ENCODE measurements at regions not wholly inside any gene's neighbourhood (a gene's known extent, or its start where the extent isn't known, plus 50 kb on each side); places are given as distances from the start of the nearest gene placed in this dataset.

DNA sequence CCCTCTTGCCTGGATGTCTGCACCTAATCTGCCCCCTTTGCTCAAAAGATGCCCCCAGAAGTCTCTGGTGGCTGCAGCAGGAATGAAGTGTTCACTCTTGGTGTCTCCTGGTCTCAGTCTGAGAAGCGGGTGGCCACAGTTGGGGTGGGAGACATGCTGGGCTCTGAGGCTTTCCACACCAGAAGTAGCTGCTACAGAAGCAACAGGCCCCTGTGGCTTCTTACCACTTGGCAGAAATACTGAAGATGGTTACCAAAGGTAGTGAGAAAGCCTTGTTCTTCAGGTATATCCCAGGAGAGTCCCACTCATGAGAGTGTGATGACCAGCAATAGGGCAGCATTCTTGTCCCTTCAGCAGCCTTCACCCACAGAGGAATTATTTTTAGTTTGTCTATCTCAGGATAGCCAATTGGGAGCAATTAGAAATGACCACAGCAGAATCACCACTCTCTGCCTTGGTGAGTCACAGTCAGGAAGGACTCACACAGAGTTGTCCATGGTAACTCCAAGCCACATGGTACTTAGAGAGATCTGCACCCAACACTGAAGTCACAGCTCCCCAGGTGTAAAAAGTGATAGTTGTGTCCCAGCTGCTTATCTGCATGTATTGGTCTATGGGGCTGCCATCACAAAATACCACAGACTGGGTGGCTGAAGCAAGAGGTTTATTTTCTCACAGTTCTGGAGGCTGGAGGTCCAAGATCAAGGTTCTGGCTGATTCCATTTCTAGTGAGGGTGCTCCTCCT lies 169.8 kb upstream of the ID2 start:
- Histone ChIP-seq H3K4me1 (no peaks in the 10 kb centered on the region), H3K36me3 (replicated peaks) (no peaks in the 10 kb centered on the region), H3K4me3 (no peak overlapping the region), H3K27me3 (ENCODE audit: low read depth) (no peaks in the 10 kb centered on the region), H3K9me3 (no peaks in the 10 kb centered on the region)
- DNase-seq (ENCODE audit: low spot score in 2 of 2): no peak
- in situ Hi-C loops (cut with MboI; ENCODE audit: low sequenced_read_pairs): no loop called here

DNA sequence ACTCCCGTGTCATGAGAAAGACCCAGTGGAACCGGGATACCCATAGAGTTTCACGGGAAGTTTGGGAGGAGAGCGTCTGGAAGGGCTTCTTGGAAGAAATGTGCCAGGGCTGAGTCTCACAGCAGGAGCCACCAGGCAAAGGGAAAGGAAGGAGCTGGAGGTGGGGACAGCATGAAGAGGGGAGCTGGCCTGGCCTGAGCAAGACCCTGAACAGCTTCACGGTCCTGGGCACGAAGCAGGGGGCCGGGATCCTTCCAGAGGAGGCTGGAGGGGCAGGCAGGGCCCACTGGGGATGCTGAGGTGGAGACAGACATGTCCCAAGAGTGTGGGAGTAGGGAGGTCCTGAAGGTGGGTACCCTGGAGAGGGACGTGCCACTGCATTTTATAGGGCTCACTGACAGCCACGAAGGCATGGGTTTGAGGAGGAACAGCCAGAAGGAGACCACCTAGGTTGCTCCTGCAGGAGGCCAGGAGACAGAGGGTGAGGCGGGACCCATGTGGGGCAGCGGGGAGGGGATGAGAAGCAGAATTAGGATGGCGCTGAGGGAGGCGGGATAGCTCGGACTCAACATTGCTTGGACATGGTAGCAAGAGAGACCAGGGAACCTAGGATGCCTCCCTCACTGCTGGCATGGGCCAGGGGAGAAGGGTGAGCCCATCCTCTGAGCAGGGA lies 168.1 kb upstream of the ID2 start:
- Histone ChIP-seq H3K36me3 (replicated peaks) (no peaks in the 10 kb centered on the region), H3K4me3 (no peak overlapping the region), H3K27me3 (ENCODE audit: low read depth) (no peaks in the 10 kb centered on the region), H3K9me3 (no peaks in the 10 kb centered on the region), H3K4me1 (no peaks in the 10 kb centered on the region)
- in situ Hi-C loops (cut with MboI; ENCODE audit: low sequenced_read_pairs): no loop called here
- DNase-seq (ENCODE audit: low spot score in 2 of 2): no peak

DNA sequence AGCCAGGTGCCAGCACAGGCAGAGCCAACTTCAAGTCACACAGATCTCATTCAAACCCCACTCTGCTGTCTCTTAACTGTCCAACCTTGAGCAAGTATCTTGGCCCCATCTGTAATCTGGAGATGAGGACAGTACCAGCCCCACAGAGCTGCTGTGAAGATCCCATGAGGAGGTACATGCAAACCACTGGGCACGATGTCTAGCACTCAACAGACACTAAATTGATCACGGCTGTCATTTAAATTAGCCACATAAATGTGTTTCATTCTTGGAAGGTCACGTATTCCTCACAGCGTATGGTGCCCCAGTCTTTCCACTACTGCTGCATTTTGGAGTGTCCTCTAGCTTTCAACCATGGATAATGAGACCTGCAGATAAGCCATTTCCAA lies 167.6 kb upstream of the ID2 start:
- H3K27me3 ChIP-seq (ENCODE audit: low read depth): no peaks in the 10 kb centered on the region
- no peaks in the 10 kb centered on the region for H3K4me1 ChIP-seq
- in situ Hi-C loops (cut with MboI; ENCODE audit: low sequenced_read_pairs): no loop called here
- H3K9me3 ChIP-seq: no peaks in the 10 kb centered on the region
- H3K36me3 ChIP-seq (replicated peaks): no peaks in the 10 kb centered on the region
- no peak overlapping the region for H3K4me3 ChIP-seq
- no peak for DNase-seq (ENCODE audit: low spot score in 2 of 2)

DNA sequence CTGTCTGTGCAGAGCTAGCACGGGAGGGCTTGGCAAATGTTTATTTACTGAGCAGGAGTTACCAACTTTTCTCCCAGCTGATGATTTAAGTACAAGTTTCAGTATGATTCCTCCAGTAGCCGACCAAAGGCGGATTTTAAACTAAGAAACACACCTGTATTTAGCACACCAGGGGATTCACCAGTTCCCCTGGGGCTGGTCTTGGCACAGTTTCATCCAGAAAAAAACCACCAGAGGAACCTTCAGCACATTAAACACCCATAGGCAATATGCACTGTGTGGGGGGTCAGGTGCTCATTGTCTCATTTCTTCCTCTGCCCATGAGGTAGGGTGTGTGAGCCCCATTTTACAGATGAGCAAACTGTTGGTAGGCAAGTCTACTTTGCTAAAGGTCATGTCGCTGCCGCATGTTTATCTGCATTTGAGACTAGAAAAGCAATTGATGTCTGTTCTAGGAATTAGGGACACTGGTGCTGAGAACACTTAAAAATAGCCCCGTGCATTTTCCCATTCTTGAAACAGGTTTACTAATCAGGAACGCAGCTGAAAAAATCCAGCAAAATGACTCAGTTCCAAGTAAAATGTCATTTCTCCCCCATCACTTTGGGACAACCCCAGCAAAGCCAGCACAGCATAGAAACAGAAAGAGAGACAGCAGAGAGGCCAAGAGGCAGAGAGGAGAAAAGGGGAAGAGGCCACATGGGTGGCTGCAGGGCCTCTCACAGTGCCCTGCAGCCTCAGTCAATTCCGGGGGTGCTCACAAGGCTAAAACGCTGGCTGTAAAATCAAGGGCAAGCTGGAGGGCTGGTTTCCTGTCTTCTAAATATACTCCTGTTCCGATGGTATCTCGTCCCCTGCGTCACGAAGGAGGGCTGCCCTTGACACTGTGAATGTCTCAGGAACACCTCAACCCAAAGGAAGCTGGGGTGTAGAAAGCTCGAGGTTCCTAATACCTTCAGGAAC lies 166.8 kb upstream of the ID2 start:
- Histone ChIP-seq H3K9me3 (no peaks in the 10 kb centered on the region), H3K4me1 (no peaks in the 10 kb centered on the region), H3K27me3 (ENCODE audit: low read depth) (no peaks in the 10 kb centered on the region), H3K36me3 (replicated peaks) (no peaks in the 10 kb centered on the region), H3K4me3 (no peak overlapping the region)
- in situ Hi-C loops (cut with MboI; ENCODE audit: low sequenced_read_pairs): no loop called here
- DNase-seq (ENCODE audit: low spot score in 2 of 2): no peak

DNA sequence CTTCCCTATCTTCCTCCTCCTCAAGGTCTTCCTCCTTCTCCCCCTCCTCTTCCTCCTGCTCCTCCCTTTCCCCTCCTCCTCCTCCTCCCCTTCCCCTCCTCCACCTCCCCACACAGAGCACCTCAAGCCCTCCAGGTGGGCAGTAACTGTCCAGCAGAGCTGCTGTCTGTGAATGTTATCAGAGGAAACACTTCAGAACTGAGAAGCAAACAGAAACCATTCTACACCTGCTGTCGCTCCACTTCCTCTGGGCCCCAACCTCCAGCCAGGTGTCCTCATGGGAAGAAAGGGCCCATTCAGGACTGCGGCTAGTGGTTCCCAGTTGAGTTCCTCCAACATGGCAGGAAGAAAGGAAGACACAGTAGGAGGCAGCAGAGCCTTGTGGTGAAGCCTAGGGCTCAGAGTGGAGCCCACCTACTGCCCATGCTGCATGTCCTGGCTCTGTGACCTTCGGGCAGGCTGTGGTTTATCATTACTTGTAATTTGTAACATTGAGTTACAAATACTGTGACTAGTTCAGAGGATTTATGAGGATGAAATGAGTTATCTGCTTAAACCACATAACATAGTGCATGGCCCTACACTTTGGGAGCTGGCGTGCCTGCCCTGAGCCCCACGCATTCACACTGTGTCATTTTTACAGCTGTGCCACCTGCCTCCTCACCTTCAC lies 165.9 kb upstream of the ID2 start:
- H3K36me3 ChIP-seq (replicated peaks): no peaks in the 10 kb centered on the region
- H3K9me3 ChIP-seq: no peaks in the 10 kb centered on the region
- no peaks in the 10 kb centered on the region for H3K27me3 ChIP-seq (ENCODE audit: low read depth)
- H3K4me1 ChIP-seq: no peaks in the 10 kb centered on the region
- H3K4me3 ChIP-seq: no peak overlapping the region
- no peak for DNase-seq (ENCODE audit: low spot score in 2 of 2)
- in situ Hi-C loops (cut with MboI; ENCODE audit: low sequenced_read_pairs): no loop called here

DNA sequence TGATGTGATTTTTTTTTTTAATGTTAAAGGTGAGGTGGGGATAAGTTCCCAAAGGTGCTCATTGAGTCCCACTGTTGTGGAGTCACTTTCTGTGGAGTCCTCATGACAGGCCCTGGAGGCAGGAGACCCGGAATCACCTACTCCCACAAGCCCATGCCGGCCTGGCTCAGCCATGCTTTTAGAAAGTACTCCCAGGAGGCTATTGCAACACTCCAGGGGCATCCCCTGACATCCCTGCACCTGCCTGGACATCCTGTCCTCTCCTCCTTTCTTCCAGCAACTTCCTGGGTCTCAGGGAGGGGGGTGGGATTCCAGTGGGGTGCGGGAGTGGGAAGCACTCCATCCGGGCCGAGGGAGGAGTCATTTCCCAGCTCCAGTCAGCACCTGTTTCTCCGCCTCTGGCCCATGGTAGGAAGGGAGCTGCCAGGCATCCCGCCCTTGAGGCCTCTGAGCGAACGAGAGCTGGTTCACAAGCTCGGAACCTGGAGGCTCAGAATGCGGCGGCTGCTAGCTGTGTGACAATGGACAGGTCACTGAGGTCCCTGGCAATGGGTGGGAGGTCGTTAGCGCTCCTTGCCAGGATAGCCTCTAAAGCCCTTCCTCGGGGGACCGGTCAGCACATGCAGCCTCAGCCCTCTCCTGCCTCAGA lies 163.9 kb upstream of the ID2 start:
- in situ Hi-C loops (cut with MboI; ENCODE audit: low sequenced_read_pairs): no loop called here
- Histone ChIP-seq H3K9me3 (no peaks in the 10 kb centered on the region), H3K4me1 (no peaks in the 10 kb centered on the region), H3K27me3 (ENCODE audit: low read depth) (no peaks in the 10 kb centered on the region), H3K36me3 (replicated peaks) (no peaks in the 10 kb centered on the region), H3K4me3 (no peak overlapping the region)
- DNase-seq (ENCODE audit: low spot score in 2 of 2): no peak

DNA sequence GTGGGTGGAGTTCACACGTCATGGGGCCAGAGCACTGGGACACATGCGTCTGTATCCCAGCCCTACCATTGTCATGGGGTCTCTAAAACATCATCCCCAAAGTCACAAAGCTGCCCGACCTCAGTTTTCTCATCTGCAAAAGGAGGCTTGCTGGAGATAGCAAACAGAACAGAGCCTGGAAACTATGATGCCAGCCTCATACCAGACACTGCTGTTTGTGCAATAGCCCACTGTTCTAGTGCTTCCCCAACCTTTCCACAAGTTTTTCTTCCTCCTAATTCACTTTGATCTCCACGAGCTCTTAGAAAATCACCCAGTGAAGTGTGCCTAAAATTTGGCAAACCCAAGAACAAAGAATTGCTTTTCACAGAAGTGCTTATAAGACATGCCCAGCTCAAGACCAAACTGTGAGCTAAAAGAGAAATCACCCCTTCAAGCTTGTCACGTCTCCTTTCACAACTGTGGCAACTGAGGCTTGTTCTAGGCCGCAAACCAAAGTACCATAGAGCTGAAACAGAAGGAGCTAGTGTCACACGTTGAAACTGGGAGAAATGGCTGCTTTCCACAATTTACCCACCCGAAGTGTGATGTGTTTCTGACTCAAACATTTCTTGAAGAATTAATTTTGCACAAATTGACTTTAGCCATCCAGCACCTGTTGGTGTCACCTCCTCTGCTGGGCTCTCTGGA lies 162.7 kb upstream of the ID2 start:
- Histone ChIP-seq H3K9me3 (no peaks in the 10 kb centered on the region), H3K27me3 (ENCODE audit: low read depth) (no peaks in the 10 kb centered on the region), H3K36me3 (replicated peaks) (no peaks in the 10 kb centered on the region), H3K4me1 (no peaks in the 10 kb centered on the region), H3K4me3 (no peak overlapping the region)
- in situ Hi-C loops (cut with MboI; ENCODE audit: low sequenced_read_pairs): no loop called here
- no peak for DNase-seq (ENCODE audit: low spot score in 2 of 2)

DNA sequence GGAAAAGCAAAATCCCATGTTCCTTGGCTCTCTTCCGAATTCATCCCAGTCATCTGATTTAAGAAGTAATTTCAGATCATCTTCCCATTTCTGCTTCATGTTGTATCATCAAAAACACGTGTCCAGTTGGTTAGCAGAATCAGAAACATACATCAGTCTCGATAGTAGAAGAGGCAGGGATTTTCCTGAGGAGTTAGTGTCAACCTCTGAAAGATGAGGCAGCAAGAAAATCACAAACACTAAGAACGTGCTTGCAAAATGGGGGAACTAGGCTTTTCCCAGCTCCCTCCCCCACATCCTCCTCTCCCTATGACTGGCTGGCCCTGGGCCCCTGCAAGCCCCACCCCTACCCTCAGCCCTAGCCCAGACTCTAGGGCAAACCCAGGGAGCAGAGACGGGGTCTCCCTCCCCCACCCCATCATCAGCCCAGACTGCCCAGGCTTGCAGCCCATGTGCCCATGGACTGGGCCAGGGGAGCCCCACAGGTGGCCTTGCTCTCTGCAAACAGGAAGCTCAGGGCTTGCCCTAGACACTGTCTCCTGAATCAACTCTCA lies 161.0 kb upstream of the ID2 start:
- H3K9me3 ChIP-seq: no peaks in the 10 kb centered on the region
- H3K27me3 ChIP-seq (ENCODE audit: low read depth): no peaks in the 10 kb centered on the region
- no peaks in the 10 kb centered on the region for H3K4me1 ChIP-seq
- no peaks in the 10 kb centered on the region for H3K36me3 ChIP-seq (replicated peaks)
- DNase-seq (ENCODE audit: low spot score in 2 of 2): no peak
- no peak overlapping the region for H3K4me3 ChIP-seq
- in situ Hi-C loops (cut with MboI; ENCODE audit: low sequenced_read_pairs): no loop called here

DNA sequence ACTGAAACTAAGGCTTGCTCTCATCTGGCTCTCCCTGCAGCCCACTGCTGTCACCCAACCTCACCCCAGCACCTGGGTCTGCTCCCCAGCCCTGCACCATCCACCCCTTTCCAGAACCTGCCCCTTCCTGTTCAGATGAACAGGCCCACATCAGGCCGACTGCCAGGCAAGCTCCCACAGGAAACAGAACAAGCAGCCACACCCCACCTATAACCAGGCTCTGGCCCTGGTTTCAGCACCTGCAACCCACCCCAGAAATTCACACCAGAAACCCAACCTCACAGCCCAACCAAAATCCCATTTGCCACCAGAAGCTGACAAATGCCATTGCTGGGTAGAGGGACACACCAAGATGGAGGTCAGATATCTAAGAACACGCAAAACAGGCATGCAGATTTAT lies 159.2 kb upstream of the ID2 start:
- no peaks in the 10 kb centered on the region for H3K27me3 ChIP-seq (ENCODE audit: low read depth)
- H3K36me3 ChIP-seq (replicated peaks): no peaks in the 10 kb centered on the region
- H3K4me1 ChIP-seq: no peaks in the 10 kb centered on the region
- H3K9me3 ChIP-seq: no peaks in the 10 kb centered on the region
- no peak for DNase-seq (ENCODE audit: low spot score in 2 of 2)
- in situ Hi-C loops (cut with MboI; ENCODE audit: low sequenced_read_pairs): no loop called here
- H3K4me3 ChIP-seq: no peak overlapping the region

DNA sequence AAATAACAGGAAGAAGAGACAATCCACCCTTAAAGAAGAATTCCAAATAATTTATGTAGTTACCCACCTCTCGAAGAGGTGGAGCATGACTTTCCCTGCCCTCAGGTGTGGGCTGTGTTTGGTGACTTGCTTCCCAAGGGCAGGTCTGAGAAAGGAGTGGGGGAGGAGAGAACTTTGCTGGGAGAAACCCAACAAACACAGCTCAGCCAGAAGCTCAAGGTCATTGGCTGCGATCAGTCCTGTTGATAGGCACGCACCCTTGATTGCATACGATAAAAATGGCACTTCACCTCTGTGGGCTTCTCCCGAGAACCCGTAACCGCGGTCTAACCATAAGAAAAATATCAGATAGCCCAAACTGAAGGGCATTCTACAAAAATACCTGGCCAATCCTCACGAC lies 157.5 kb upstream of the ID2 start:
- no peak for DNase-seq (ENCODE audit: low spot score in 2 of 2)
- H3K36me3 ChIP-seq (replicated peaks): no peaks in the 10 kb centered on the region
- H3K27me3 ChIP-seq (ENCODE audit: low read depth): no peaks in the 10 kb centered on the region
- no peak overlapping the region for H3K4me3 ChIP-seq
- H3K4me1 ChIP-seq: no peaks in the 10 kb centered on the region
- no peaks in the 10 kb centered on the region for H3K9me3 ChIP-seq
- in situ Hi-C loops (cut with MboI; ENCODE audit: low sequenced_read_pairs): no loop called here

DNA sequence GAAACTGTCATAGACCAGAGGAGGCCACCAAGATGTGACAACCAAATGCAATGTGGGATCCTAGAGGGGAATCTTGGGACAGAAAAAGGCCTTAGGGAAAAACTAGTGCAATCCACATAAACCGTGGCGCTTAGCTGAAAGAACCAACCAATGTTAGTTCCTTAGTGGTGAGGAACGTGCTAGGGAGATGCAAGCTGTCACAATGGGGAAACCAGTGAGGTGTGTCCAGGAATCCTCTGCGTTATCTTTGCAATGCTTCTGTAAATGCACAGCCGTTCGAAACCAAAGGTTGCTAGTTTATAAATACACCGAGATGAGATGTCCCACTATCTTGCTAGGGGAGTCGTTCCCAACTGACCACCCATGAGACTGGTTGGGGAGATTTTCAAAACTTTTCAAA lies 157.0 kb upstream of the ID2 start:
- Histone ChIP-seq H3K4me1 (no peaks in the 10 kb centered on the region), H3K4me3 (no peak overlapping the region), H3K27me3 (ENCODE audit: low read depth) (no peaks in the 10 kb centered on the region), H3K9me3 (no peaks in the 10 kb centered on the region), H3K36me3 (replicated peaks) (no peaks in the 10 kb centered on the region)
- DNase-seq (ENCODE audit: low spot score in 2 of 2): no peak
- in situ Hi-C loops (cut with MboI; ENCODE audit: low sequenced_read_pairs): no loop called here

DNA sequence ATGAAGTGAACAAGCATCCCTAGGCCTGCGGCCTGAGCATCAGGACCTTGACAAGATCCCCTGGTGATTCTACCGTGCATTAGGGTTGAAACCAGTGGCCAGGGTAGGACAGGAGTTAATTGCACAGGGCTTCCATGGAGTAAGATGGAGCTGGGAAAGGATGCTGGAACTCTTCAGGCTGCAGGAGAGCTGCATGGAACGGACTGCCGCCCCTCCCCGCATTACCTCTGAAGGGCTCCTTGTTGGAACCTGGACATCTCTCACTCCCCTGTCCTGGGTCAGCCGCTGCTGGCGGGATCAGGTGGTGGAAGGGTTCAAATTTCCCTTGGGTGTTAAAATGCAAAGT lies 156.6 kb upstream of the ID2 start:
- Histone ChIP-seq H3K27me3 (ENCODE audit: low read depth) (no peaks in the 10 kb centered on the region), H3K4me3 (no peak overlapping the region), H3K9me3 (no peaks in the 10 kb centered on the region), H3K36me3 (replicated peaks) (no peaks in the 10 kb centered on the region), H3K4me1 (no peaks in the 10 kb centered on the region)
- no peak for DNase-seq (ENCODE audit: low spot score in 2 of 2)
- in situ Hi-C loops (cut with MboI; ENCODE audit: low sequenced_read_pairs): no loop called here

Measured in HAP-1 (cell line).